ENCODE measurements at regions not wholly inside any gene's neighbourhood (a gene's known extent, or its start where the extent isn't known, plus 50 kb on each side); places are given as distances from the start of the nearest gene placed in this dataset.

DNA sequence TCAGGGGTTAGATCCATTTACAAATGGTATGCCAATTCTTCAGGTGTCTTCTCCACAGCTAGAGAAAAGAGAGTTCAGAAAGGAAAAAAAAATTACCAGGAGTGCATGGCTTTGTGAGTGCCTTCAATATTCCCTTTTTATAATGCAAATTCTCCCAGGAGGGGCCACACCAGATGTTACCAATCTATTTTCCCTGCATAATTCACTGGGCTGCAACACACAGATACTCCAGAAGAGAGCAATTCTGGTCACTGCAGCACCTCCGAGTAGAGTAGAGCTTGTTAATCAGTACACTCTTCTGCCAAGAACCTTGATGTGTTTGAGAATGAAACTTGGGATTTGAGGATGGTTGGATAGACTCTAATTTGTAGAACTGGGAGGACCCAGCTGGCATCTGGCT lies 80.7 kb upstream of the SPRED1 start:
- H3K9me3 ChIP-seq (ENCODE audit: control insufficient read depth in 2 of 3, insufficient read depth in 1 of 3, low read length in 3 of 3), result no peaks in the 10 kb centered on the region
- H3K4me3 ChIP-seq (ENCODE audit: low read length in 3 of 3), result no peak overlapping the region
- H3K9ac ChIP-seq (ENCODE audit: low read length in 3 of 3), result no peak overlapping the region
- intact Hi-C loops (cut with DNase I), result no loop called here
- DNase-seq (no peak), FAIRE-seq (no peak)
- H3K36me3 ChIP-seq (ENCODE audit: control insufficient read depth in 2 of 3, insufficient read depth in 3 of 3, low read length in 3 of 3), result no peaks in the 10 kb centered on the region
- H3K4me1 ChIP-seq (ENCODE audit: control insufficient read depth in 2 of 3, insufficient read depth in 2 of 3, low read depth in 1 of 3, low read length in 3 of 3), result no peaks in the 10 kb centered on the region
- H3K27ac ChIP-seq (ENCODE audit: low read depth in 2 of 2, low read length in 2 of 2), result no peak overlapping the region
- H3K27me3 ChIP-seq (ENCODE audit: control insufficient read depth, insufficient read depth, low read length), result no peaks in the 10 kb centered on the region
- no peak for TF ChIP-seq CTCF (IDR thresholded peaks at IDR 0.05; ENCODE audit: borderline replicate concordance, extremely low read depth, insufficient read depth)

DNA sequence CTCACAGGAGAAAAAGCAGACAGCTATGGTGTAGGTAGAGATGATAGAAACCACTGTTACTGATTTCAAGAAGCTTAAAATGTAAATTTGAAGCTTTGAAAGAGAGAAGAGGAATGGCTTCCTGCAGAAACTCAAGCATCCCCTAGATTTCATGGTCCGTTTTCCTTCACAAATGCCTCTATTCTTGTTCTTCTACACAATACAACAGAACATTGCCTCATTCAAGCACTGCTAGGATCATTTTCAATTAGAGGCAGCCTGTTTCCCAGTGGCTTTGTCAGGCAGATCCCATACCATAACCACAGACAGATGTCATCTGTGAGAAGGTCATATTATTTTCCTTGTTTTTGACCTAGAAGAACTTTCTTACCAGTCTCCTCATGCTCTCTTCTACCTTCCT lies 77.9 kb upstream of the SPRED1 start:
- no peaks in the 10 kb centered on the region for H3K27me3 ChIP-seq (ENCODE audit: control insufficient read depth, insufficient read depth, low read length)
- no peaks in the 10 kb centered on the region for H3K9me3 ChIP-seq (ENCODE audit: control insufficient read depth in 2 of 3, insufficient read depth in 1 of 3, low read length in 3 of 3)
- TF ChIP-seq CTCF (IDR thresholded peaks at IDR 0.05; ENCODE audit: borderline replicate concordance, extremely low read depth, insufficient read depth), result no peak
- intact Hi-C loops (cut with DNase I), result no loop called here
- H3K36me3 ChIP-seq (ENCODE audit: control insufficient read depth in 2 of 3, insufficient read depth in 3 of 3, low read length in 3 of 3), result no peaks in the 10 kb centered on the region
- H3K27ac ChIP-seq (ENCODE audit: low read depth in 2 of 2, low read length in 2 of 2), result no peak overlapping the region
- H3K4me3 ChIP-seq (ENCODE audit: low read length in 3 of 3), result no peak overlapping the region
- H3K4me1 ChIP-seq (ENCODE audit: control insufficient read depth in 2 of 3, insufficient read depth in 2 of 3, low read depth in 1 of 3, low read length in 3 of 3), result no peaks in the 10 kb centered on the region
- DNase-seq, result no peak
- no peak for FAIRE-seq
- no peak overlapping the region for H3K9ac ChIP-seq (ENCODE audit: low read length in 3 of 3)

DNA sequence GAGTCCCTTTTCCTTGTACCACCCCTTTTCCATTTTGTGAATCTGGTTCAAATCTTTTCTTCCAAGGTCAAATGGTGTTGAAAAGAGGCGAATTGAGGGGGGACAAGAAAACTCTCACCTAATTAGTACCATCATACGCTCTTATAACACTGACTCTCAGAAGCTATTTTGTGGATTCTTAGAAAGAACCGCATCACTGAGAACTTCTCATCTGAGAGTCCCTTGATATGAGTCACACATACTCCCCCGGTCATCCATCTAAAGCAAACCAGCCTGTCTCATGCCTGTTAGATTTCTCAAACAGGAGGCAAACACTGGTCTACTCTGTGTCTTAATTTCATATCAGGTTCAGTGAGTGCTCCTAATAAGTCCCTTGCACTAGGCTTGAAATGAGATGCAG lies 76.5 kb upstream of the SPRED1 start:
- Histone ChIP-seq H3K27ac (ENCODE audit: low read depth in 2 of 2, low read length in 2 of 2) (no peak overlapping the region), H3K4me1 (ENCODE audit: control insufficient read depth in 2 of 3, insufficient read depth in 2 of 3, low read depth in 1 of 3, low read length in 3 of 3) (no peaks in the 10 kb centered on the region), H3K36me3 (ENCODE audit: control insufficient read depth in 2 of 3, insufficient read depth in 3 of 3, low read length in 3 of 3) (no peaks in the 10 kb centered on the region), H3K9ac (ENCODE audit: low read length in 3 of 3) (no peak overlapping the region), H3K27me3 (ENCODE audit: control insufficient read depth, insufficient read depth, low read length) (no peaks in the 10 kb centered on the region), H3K4me3 (ENCODE audit: low read length in 3 of 3) (no peak overlapping the region), H3K9me3 (ENCODE audit: control insufficient read depth in 2 of 3, insufficient read depth in 1 of 3, low read length in 3 of 3) (no peaks in the 10 kb centered on the region)
- FAIRE-seq (no peak), DNase-seq (peak in 2 of 5 donors; percentile 38 to 45)
- intact Hi-C loops (cut with DNase I), result no loop called here
- TF ChIP-seq CTCF (IDR thresholded peaks at IDR 0.05; ENCODE audit: borderline replicate concordance, extremely low read depth, insufficient read depth), result no peak

DNA sequence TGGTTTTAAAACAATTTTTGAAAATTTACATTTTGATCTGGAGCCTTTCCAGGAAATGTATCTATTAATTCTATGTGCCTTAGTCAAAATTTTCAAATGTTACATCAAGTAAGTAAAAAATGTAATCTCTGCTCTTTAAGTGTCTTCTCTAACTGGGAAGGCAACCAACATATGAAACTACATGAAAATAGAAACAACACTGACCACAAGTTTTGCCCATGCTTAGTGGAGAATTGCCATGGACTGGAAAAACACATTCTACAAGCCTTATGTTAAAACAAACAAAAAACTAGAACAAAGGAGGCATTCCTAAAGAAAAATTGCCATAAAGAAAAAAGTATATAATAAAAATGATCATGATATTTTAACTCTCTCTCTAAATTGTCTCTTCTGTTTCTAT lies 75.9 kb upstream of the SPRED1 start:
- H3K9me3 ChIP-seq (ENCODE audit: control insufficient read depth in 2 of 3, insufficient read depth in 1 of 3, low read length in 3 of 3), result no peaks in the 10 kb centered on the region
- H3K27ac ChIP-seq (ENCODE audit: low read depth in 2 of 2, low read length in 2 of 2), result no peak overlapping the region
- intact Hi-C loops (cut with DNase I), result no loop called here
- no peaks in the 10 kb centered on the region for H3K36me3 ChIP-seq (ENCODE audit: control insufficient read depth in 2 of 3, insufficient read depth in 3 of 3, low read length in 3 of 3)
- H3K27me3 ChIP-seq (ENCODE audit: control insufficient read depth, insufficient read depth, low read length), result no peaks in the 10 kb centered on the region
- TF ChIP-seq CTCF (IDR thresholded peaks at IDR 0.05; ENCODE audit: borderline replicate concordance, extremely low read depth, insufficient read depth), result no peak
- H3K4me1 ChIP-seq (ENCODE audit: control insufficient read depth in 2 of 3, insufficient read depth in 2 of 3, low read depth in 1 of 3, low read length in 3 of 3), result no peaks in the 10 kb centered on the region
- H3K9ac ChIP-seq (ENCODE audit: low read length in 3 of 3), result no peak overlapping the region
- H3K4me3 ChIP-seq (ENCODE audit: low read length in 3 of 3), result no peak overlapping the region
- FAIRE-seq, result no peak
- DNase-seq, result no peak
